B cell (primary cell): ENCODE measurements at regions not wholly inside any gene's neighbourhood (a gene's known extent, or its start where the extent isn't known, plus 50 kb on each side); places are given as distances from the start of the nearest gene placed in this dataset.

Source experiments
- ATAC-seq: fragments of 200-7000 bp; cut with Tn5 transposase; one replicate; pipeline ENCODE4 v1.10.0; 2021; ENCODE audit warnings: low read depth, mild to moderate bottlenecking, moderate number of reproducible peaks, moderate library complexity
- CTCF ChIA-PET: fragments of 350-600 bp; sonication (Branson Sonifier 250); formaldehyde crosslinking; loops from one replicate; lab custom pipeline; 2021; ENCODE audit warnings: antibody characterized with exemption, inconsistent platforms; lab: Charles Lee
- POLR2A ChIA-PET: fragments of 350-600 bp; sonication (Branson Sonifier 250); formaldehyde crosslinking; loops from one replicate; lab custom pipeline; 2021; ENCODE audit warnings: antibody characterized with exemption; lab: Charles Lee
- DNase-seq: peaks from one replicate; pipeline ENCODE4 v3.0.0; 2013
- H2AFZ ChIP-seq: 2 replicates; pipeline ENCODE4 v1.6.1; 2012; ENCODE audit warnings: mild to moderate bottlenecking, low read depth, low read length; ENCODE audit not compliant: insufficient read depth, poor library complexity, severe bottlenecking
- H3K27ac ChIP-seq, 2 donors: 1 replicate in 1 of 2; 2 replicates in 1 of 2; pipeline ENCODE4 v1.5.1; 2012 to 2013; ENCODE audit warnings: low read length in 2 of 2, mild to moderate bottlenecking in 2 of 2, moderate library complexity in 1 of 2
- H3K27me3 ChIP-seq, 4 experiments: fragments of 200-600 bp in 1 of 4; sonication (generic) in 1 of 4; replicated peaks in 1 of 4; 1 replicate in 2 of 4; 2 replicates in 2 of 4; pipeline versions ENCODE4 v1.6.1 to v1.7.0; 2013 to 2016; ENCODE audit warnings: low read length in 3 of 4, mild to moderate bottlenecking in 2 of 4, mixed read lengths in 1 of 4, moderate library complexity in 1 of 4; ENCODE audit not compliant: insufficient read depth in 4 of 4, control insufficient read depth in 3 of 4; ENCODE audit errors: control extremely low read depth in 1 of 4
- H3K36me3 ChIP-seq, 2 experiments: replicated peaks in 1 of 2; 1 replicate in 1 of 2; 2 replicates in 1 of 2; pipeline versions ENCODE4 v1.6.1 to v1.7.1; 2013; ENCODE audit warnings: low read length in 1 of 2; ENCODE audit not compliant: insufficient read depth in 2 of 2, control insufficient read depth in 1 of 2; ENCODE audit errors: control extremely low read depth in 1 of 2, extremely low read depth in 1 of 2
- H3K4me1 ChIP-seq, 2 donors: fragments of 200-600 bp in 1 of 2; sonication (generic) in 1 of 2; 1 replicate in 1 of 2; 2 replicates in 1 of 2; pipeline versions ENCODE4 v1.5.1 to v1.6.1; 2013 to 2017; ENCODE audit warnings: low read length in 2 of 2; ENCODE audit not compliant: control insufficient read depth in 2 of 2, insufficient read depth in 2 of 2
- H3K4me2 ChIP-seq: replicated peaks from 2 replicates; pipeline ENCODE3; 2012; ENCODE audit warnings: mild to moderate bottlenecking, low read depth, low read length; ENCODE audit not compliant: poor library complexity, severe bottlenecking
- H3K4me3 ChIP-seq, 5 experiments: fragments of 200-600 bp in 1 of 5; sonication (generic) in 1 of 5; 1 replicate in 3 of 5; 2 replicates in 2 of 5; pipeline versions ENCODE4 v1.5.1 to v1.7.0; 2011 to 2016; ENCODE audit warnings: low read length in 4 of 5, mild to moderate bottlenecking in 4 of 5, low read depth in 2 of 5, control low read depth in 1 of 5, moderate library complexity in 1 of 5; ENCODE audit not compliant: insufficient read depth in 1 of 5; ENCODE audit errors: control extremely low read depth in 1 of 5, extremely low read depth in 1 of 5
- H3K79me2 ChIP-seq: fragments of 200-600 bp; sonication (generic); one replicate; pipeline ENCODE4 v1.6.0; 2016; ENCODE audit warnings: low read length; ENCODE audit not compliant: control insufficient read depth, insufficient read depth
- H3K9ac ChIP-seq: fragments of 200-600 bp; sonication (generic); 2 replicates; pipeline ENCODE4 v1.6.1; 2017; ENCODE audit warnings: mild to moderate bottlenecking, low read length, moderate library complexity
- H3K9me3 ChIP-seq, 3 donors: one replicate each; pipeline versions ENCODE4 v1.6.1 to v1.7.1; 2013; ENCODE audit warnings: low read length in 2 of 3; ENCODE audit not compliant: control insufficient read depth in 2 of 3, insufficient read depth in 1 of 3; ENCODE audit errors: control extremely low read depth in 1 of 3
- H4K20me1 ChIP-seq: 2 replicates; pipeline ENCODE4 v1.6.0; 2012; ENCODE audit warnings: mild to moderate bottlenecking, low read length; ENCODE audit not compliant: insufficient read depth, control insufficient read depth, poor library complexity, severe bottlenecking
- H3K27ac Mint-ChIP-seq: one replicate; pipeline ENCODE4 v1.8.0; 2021; ENCODE audit warnings: mixed read lengths
- H3K27me3 Mint-ChIP-seq: one replicate; pipeline ENCODE4 v1.8.0; 2021; ENCODE audit warnings: mixed read lengths
- H3K4me1 Mint-ChIP-seq: one replicate; pipeline ENCODE4 v1.8.0; 2021; ENCODE audit warnings: mixed read lengths
- H3K4me3 Mint-ChIP-seq: one replicate; pipeline ENCODE4 v1.8.0; 2021; ENCODE audit warnings: mixed read lengths
- H3K9me3 Mint-ChIP-seq: one replicate; pipeline ENCODE4 v1.8.0; 2022; ENCODE audit warnings: mixed read lengths; ENCODE audit not compliant: insufficient read depth
- CTCF ChIP-seq: fragments of 200-600 bp; IDR thresholded peaks from one replicate; pipeline ENCODE4 v1.8.0; 2022; ENCODE audit warnings: antibody characterized with exemption, mild to moderate bottlenecking
- EZH2 ChIP-seq: IDR thresholded peaks from 2 replicates; pipeline ENCODE4 v1.6.1; 2012; ENCODE audit warnings: borderline replicate concordance, low read depth, mild to moderate bottlenecking, moderate library complexity, low read length; ENCODE audit not compliant: insufficient read depth, poor library complexity, severe bottlenecking
- WGBS: methylation state at CpG from one replicate; pipeline ENCODE4 v1.1.5; 2013; ENCODE audit warnings: missing lambda C conversion rate; ENCODE audit not compliant: insufficient coverage; 5-methylcytosine and 5-hydroxymethylcytosine counted together
- intact Hi-C: fragments of 100-400 bp; cut with micrococcal nuclease; formaldehyde crosslinking; loops from one replicate; pipeline ENCODE4 v1.10.0; 2022

- H4K20me1 ChIP-seq: no peaks in the 10 kb centered on the region
- no peaks in the 10 kb centered on the region for H3K79me2 ChIP-seq
- no peaks in the 10 kb centered on the region for H3K36me3 ChIP-seq
- Mint-ChIP-seq H3K27me3 (no peaks in the 10 kb centered on the region), H3K4me1 (no peaks in the 10 kb centered on the region), H3K27ac (no peak overlapping the region), H3K9me3 (no peaks in the 10 kb centered on the region), H3K4me3 (no peak overlapping the region)
- H3K27ac ChIP-seq: no peak overlapping the region
- intact Hi-C loops: no loop called here
- H3K4me3 ChIP-seq: no peak overlapping the region
- POLR2A ChIA-PET: no interaction called here
- no peak overlapping the region for H3K9ac ChIP-seq
- H2AFZ ChIP-seq: no peak overlapping the region
- DNase-seq: no peak
- H3K4me1 ChIP-seq: no peaks in the 10 kb centered on the region
- CTCF ChIA-PET: no interaction called here
- H3K27me3 ChIP-seq: no peaks in the 10 kb centered on the region
- no peak for ATAC-seq
- no peaks in the 10 kb centered on the region for H3K9me3 ChIP-seq
- no peak for TF ChIP-seq CTCF
- no peak for TF ChIP-seq EZH2
- no peak overlapping the region for H3K4me2 ChIP-seq
These were observed 1357.8 kb upstream of the ATXN8OS start for GRCh38 chr13:68749796-68750195.

GRCh38 chr13:68748038-68748437, 1359.6 kb upstream of the ATXN8OS start:
- Histone ChIP-seq H3K9me3 (no peaks in the 10 kb centered on the region), H3K4me2 (no peak overlapping the region), H3K36me3 (no peaks in the 10 kb centered on the region), H3K9ac (no peak overlapping the region), H3K79me2 (no peaks in the 10 kb centered on the region), H3K27me3 (no peaks in the 10 kb centered on the region), H3K4me3 (no peak overlapping the region), H4K20me1 (no peaks in the 10 kb centered on the region), H3K27ac (no peak overlapping the region), H2AFZ (no peak overlapping the region), H3K4me1 (no peaks in the 10 kb centered on the region)
- no peak for TF ChIP-seq EZH2
- no peak for TF ChIP-seq CTCF
- Mint-ChIP-seq H3K9me3 (no peaks in the 10 kb centered on the region), H3K4me1 (no peaks in the 10 kb centered on the region), H3K4me3 (no peak overlapping the region), H3K27ac (no peak overlapping the region), H3K27me3 (no peaks in the 10 kb centered on the region)
- CTCF ChIA-PET: no interaction called here
- POLR2A ChIA-PET: no interaction called here
- DNase-seq: no peak
- intact Hi-C loops: no loop called here
- no CpG with 5 or more reads among the region's 5 CpGs for WGBS
- ATAC-seq: no peak
